SH-SY5Y (cell line): ENCODE measurements at regions not wholly inside any gene's neighbourhood (a gene's known extent, or its start where the extent isn't known, plus 50 kb on each side); places are given as distances from the start of the nearest gene placed in this dataset.

Experiments used
- GATA2 ChIP-seq: IDR thresholded peaks from 2 replicates; pipeline ENCODE4 v1.6.1; 2011; ENCODE audit warnings: mild to moderate bottlenecking, low read depth, low read length
- GATA3 ChIP-seq: IDR thresholded peaks from 2 replicates; pipeline ENCODE4 v1.6.1; 2011; ENCODE audit warnings: low read depth, mild to moderate bottlenecking, low read length, moderate library complexity

GRCh38 chr2:573805-574392 is 103.3 kb downstream of the TMEM18 start:
- TF ChIP-seq GATA3: peak; percentile 97
- TF ChIP-seq GATA2: peak; percentile 99

- TF ChIP-seq GATA3 (no peak), GATA2 (no peak)
These were observed 104.2 kb downstream of the TMEM18 start for GRCh38 chr2:573025-573424.

DNA sequence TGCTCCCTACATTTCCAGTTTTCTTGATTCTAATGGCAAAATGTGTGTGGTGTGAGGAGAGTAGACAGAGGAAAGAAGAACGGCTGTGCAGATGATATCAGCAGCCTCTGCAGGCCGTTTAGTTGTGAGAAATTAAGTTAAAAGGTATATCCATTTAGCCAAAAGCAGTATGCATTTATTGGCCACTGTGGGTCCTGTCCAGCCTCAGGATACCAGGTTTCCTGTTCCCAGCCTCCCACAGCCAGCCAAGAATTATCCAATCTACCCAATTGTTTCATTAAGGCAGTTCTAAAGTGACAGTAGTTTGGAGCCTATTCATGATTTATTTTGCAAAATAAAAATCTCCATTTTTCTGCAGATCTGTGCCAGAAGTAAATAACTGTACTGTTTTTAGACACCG is 107.5 kb downstream of the TMEM18 start:
- TF ChIP-seq GATA2 (peak; percentile 97), GATA3 (peak; percentile 94)

DNA sequence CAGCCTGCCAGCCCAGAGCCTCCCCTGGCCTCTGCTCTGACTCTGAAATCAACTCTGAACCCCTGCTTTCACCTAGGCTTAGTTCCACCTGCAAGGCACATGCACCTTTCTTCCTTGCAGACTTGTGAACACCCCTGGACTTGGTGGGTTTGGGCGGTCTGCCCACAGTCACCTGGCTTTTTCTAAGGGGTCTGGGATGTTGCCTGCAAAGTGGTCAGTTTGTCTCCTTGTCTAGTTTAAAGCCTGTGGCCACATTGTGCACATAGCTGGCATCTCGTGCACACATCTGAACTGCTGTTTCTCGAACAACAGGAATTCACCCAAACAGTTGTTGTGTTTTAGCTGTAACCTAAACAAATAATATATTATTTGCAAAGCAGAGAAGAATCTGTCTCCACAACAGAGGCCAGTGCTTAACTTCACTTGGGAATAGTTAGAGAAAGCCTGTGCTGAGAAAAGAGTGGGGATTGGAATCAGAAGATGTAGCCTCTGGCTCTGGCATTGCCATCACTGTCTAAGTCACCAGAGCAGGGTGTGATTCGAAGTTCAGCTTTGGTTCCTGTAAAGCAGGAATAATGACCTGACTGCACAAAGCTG is 108.5 kb downstream of the TMEM18 start:
- no peak for TF ChIP-seq GATA2
- no peak for TF ChIP-seq GATA3

DNA sequence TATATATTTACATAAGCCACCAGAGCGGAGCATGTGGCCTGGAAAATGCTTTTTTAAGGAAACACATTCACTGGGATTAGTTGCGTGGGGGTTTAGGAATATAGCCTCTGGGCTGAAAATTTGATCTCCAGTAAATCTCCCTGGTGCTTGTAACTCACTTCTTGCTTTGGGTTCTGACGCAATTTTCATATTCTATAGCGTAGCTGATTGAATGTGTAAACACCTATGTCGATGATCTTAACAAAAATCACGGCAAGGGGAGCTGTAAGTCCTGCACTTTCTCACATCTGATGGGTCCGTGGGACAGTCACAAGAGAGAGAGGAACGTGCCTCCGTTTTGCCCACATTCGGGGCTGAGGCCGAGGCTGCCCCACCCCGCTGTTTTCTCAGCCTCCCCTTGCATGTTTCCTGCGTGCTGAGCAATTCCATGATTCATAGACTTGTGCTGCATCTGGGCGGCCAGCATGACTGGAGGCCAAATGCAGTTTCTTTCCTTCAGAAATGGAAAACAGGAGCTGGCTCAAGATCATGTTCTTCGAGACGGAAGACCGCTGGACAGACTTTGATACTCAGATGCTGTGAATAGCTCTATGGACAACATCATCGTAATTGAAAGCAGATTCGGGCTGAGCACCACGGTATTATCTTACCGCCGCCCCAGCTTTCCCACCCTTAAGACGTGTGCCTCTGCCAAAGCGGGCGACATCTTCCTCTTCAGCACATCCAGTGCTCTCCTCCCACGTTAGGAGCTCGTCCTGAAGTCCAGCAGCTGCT is 109.2 kb downstream of the TMEM18 start:
- TF ChIP-seq GATA2 (peak; percentile 51), GATA3 (no peak; the same call in 1 of the 2 replicates)

GRCh38 chr2:567496-567864 is 109.7 kb downstream of the TMEM18 start:
- no peak for TF ChIP-seq GATA2
- no peak for TF ChIP-seq GATA3

DNA sequence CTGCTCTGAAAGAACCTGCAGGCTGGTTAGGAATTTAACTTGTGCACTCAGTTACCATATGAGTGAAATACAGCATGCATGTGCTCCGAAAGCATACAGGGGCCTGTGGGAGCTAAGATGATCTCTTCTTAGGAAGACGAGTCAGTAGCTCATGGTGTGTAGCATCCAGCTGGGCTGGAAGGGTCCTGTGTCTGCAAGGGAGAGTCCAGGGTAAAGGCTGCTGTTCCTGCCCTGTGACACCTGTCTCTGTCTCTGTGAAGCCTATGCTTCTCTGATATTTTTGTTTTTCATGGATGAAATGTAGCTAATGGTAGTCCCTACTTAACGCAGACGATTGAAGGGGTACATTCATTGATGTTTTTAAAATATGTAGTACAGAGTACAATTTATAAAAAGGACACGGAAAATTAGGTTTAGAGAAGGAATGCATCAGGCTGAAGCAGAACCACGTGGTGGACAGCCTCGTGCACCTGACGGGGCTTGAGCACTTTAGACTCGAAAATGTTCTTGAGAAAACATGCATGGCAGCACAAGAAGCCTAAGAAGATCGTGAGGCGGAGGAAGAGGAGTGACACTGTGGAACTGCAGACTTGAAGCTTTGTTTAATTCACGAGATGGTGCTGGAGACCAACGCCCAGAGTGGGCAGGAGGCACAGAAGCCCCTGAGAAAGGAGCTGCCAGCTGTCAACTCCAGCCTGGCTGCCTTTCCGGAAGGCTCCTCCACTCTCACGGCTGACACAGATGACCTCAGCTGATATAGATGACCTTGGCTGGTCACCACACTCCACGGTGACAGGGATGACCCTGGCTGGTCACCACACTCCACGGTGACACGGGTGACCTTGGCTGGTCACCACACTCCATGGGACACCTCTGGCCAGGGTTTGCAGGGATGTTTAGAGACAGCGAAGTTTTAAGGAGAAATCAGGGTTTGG is 110.6 kb downstream of the TMEM18 start:
- TF ChIP-seq GATA3 (no peak), GATA2 (no peak)

- TF ChIP-seq GATA2 (no peak), GATA3 (no peak)
These were observed 112.6 kb downstream of the TMEM18 start for GRCh38 chr2:564471-565181.

DNA sequence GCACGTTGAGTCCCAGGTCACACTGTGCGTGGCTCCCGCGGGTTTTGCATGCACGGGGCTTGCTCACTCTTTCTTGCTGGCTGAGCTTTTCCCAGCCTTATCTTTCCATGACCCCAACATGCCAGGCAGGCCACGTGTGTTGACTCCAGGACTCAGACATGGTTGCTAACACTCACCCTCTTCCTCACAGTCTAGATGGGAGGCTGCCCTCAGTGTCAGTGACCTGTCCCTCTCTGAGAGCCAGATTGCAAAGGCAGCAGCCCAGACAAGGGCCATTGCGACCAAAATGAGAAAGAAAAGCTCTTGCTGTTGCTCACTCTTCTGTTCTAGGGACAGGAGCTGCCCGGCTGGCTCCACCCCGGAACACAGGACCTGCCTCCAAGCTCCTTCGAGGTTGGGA is 113.7 kb downstream of the TMEM18 start:
- TF ChIP-seq GATA3 (no peak), GATA2 (no peak)

DNA sequence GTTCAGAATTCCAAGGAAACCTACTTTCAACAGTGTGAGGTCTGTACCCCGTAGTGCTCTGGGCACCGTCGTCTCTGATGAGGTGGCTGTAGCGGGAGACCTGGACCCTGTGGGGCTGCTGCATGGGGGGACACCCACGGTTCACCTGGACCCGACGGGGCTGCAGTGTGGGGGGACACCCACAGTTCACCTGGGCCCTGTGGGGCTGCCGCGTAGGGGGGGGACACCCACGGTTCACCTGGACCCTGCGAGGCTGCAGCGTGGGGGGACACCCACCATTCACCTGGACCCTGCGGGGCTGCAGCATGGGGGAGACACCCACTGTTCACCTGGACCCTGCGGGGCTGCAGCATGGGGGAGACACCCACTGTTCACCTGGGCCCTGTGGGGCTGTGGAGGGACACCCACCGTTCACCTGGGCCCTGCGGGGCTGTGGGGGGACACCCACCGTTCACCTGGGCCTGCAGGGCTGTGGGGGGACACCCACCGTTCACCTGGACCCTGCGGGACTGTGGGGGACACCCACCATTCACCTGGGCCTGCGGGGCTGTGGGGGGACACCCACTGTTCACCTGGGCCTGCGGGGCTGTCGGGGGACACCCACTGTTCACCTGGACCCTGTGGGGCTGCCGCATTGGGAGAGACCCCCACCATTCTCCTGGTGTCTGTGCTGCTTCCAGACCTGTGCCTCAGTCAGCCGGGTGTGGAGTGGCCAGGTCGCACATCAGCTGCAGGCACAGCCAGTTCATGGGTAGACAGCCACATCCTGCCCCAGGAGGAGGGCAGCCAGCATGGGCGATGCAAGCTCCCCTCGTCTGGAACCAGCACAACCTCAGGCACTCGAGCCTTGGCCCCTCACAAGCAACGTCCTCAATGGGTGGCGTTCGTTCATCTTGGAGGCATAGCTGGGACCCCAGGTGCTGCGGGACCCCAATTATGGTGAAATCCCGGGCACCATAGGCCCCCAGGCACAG is 114.5 kb downstream of the TMEM18 start:
- no peak for TF ChIP-seq GATA3
- TF ChIP-seq GATA2: no peak

- TF ChIP-seq GATA2 (no peak), GATA3 (no peak)
These were observed 118.3 kb downstream of the TMEM18 start for GRCh38 chr2:558879-559278.

DNA sequence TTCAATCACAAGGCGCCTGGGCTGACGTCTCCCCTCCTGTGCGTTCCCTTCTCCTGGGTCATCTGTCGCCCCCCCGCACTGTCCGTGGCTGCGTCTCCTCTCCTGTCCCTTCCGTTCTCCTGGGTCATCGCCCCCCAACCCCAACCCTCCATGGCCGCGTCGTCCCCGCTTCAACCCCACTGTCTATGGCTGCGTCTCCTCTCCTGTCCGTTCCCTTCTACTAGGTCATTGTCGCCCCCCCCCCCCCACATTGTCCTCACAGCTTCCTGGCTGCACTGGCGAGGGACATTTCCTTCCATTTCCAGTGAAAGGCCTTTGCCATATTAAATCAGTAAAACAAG is 118.9 kb downstream of the TMEM18 start:
- no peak for TF ChIP-seq GATA2
- TF ChIP-seq GATA3: no peak
